Sciatic nerve (tissue), 2 donors: ENCODE measurements at regions not wholly inside any gene's neighbourhood (a gene's known extent, or its start where the extent isn't known, plus 50 kb on each side); places are given as distances from the start of the nearest gene placed in this dataset.

Source experiments
- ATAC-seq: fragments of 200-7000 bp; cut with Tn5 transposase; one replicate; pipeline ENCODE4 v1.9.1; 2020; ENCODE audit warnings: mild to moderate bottlenecking, moderate library complexity
- DNase-seq: peaks from one replicate; pipeline ENCODE4 v3.0.0-alpha.2; 2020; ENCODE audit warnings: low spot score
- intact Hi-C: fragments of 100-400 bp; cut with DNase I; formaldehyde crosslinking; loops from one replicate; pipeline ENCODE4 v1.14.2; 2022
- donor health status: DM: no; HTN: no; CAD: no.
- donor health status: DM: no; HTN: no; CAD: no.

GRCh38 chr16:56140645-56141044 is 50.6 kb upstream of the GNAO1 start:
- DNase-seq (no peak), ATAC-seq (no peak)
- intact Hi-C loops = no loop called here

- ATAC-seq = no peak
- intact Hi-C loops = no loop called here
- DNase-seq = no peak
Observed at GRCh38 chr16:56137269-56137668, 54.0 kb upstream of the GNAO1 start.

DNA sequence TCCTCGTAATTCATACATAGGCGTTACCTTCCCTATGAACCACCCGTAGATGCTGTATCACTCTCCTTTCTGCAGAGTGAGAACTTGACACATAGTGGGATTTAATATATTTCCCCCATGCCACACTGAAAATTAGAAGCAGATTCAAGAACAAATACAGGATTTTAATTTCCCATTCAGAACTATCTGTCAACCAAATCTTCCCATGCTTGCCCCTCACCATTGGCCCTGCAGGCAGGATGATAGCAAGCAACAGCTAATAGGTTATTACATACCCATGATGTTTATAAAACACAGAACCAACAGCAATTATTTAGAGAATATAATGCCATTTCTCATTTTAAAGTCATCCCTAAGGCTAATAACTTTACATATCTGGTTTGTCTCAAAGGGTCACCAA is 55.0 kb upstream of the GNAO1 start:
- no peak for DNase-seq
- no peak for ATAC-seq

GRCh38 chr16:56134790-56135189 is 56.5 kb upstream of the GNAO1 start:
- intact Hi-C loops = no loop called here
- ATAC-seq = no peak
- DNase-seq = no peak

More for the DNA sequence above, 55.0 kb upstream of the GNAO1 start:
- intact Hi-C loops = no loop called here

DNA sequence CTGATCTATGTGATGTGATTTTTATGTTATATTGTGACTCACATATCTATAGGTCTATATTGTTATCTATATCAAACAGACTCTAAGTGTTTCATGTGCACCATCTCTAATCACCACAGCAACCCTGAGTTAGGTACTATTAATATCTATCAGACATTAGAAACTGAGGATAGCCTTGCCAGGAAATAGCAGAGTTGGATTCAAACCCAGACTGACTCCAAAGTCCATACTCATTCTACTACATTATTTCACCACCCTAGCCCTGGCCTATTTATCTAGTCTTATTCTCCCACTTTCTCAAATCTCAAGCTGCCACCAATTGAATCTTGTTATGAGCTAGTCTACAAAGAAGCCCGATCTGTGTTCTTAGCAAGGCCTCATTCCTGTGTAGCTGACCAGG is 65.4 kb upstream of the GNAO1 start:
- intact Hi-C loops = no loop called here
- no peak for ATAC-seq
- DNase-seq = no peak

DNA sequence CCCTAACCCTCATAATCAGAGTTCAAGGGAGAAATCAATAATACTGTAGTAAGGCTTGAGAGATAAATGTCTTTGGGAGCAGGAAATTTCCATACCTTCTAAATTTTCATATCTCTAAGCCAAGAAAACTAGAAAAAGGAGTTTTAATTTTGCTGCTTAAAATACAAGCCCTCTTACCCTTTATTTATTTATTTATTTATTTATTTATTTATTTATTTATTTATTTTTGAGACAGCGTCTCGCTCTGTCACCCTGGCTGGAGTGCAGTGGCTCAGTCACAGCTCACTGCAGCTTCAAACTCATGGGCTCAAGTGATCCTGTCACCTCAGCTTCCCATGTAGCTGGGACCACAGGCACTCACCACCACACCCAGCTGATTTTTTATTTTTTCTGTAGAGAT is 69.0 kb upstream of the GNAO1 start:
- intact Hi-C loops = no loop called here

GRCh38 chr16:56121156-56121500 is 70.2 kb upstream of the GNAO1 start:
- DNase-seq (no peak), ATAC-seq (no peak)
- intact Hi-C loops = no loop called here

More for the DNA sequence above, 69.0 kb upstream of the GNAO1 start:
- ATAC-seq = no peak
- DNase-seq = no peak

- intact Hi-C loops = no loop called here
- ATAC-seq = no peak
- DNase-seq = no peak
Observed at GRCh38 chr16:56120447-56121155, 70.7 kb upstream of the GNAO1 start.

GRCh38 chr16:56119133-56119532 is 72.2 kb upstream of the GNAO1 start:
- no peak for DNase-seq
- ATAC-seq = no peak

GRCh38 chr16:56116577-56116964 is 74.7 kb upstream of the GNAO1 start:
- intact Hi-C loops = no loop called here
- no peak for DNase-seq

More at GRCh38 chr16:56119133-56119532, 72.2 kb upstream of the GNAO1 start:
- intact Hi-C loops = no loop called here

GRCh38 chr16:56115817-56116576 is 75.3 kb upstream of the GNAO1 start:
- intact Hi-C loops = no loop called here
- ATAC-seq (no peak), DNase-seq (no peak)

More at GRCh38 chr16:56116577-56116964, 74.7 kb upstream of the GNAO1 start:
- no peak for ATAC-seq

DNA sequence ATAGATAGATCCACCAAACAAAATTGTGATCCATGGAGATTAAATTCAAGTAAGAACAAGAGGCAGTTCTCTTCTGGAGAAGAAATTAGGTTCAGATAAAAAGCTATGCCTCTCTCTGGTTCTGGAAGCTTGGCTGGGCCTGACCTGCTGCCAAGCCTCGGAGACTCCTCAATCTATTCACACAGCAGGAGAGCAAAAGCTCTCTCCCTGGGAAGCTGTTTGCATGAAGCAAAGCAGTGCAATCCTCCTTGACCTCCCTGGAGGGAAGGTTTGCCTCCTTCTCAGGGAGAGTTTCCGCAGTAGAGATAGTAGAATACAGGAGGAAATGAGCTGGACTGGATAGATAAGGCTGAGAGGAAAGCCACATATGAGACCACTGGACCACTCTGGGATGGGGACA is 78.1 kb upstream of the GNAO1 start:
- DNase-seq = no peak
- peak; percentile 45 for ATAC-seq
- intact Hi-C loops = no loop called here

- ATAC-seq = no peak
- no peak for DNase-seq
- intact Hi-C loops = no loop called here
Observed at GRCh38 chr16:56111100-56111499, 80.2 kb upstream of the GNAO1 start.

- ATAC-seq (no peak), DNase-seq (no peak)
- intact Hi-C loops = no loop called here
Observed at GRCh38 chr16:56109994-56110393, 81.3 kb upstream of the GNAO1 start.

GRCh38 chr16:56109205-56109604 is 82.1 kb upstream of the GNAO1 start:
- ATAC-seq (no peak), DNase-seq (no peak)
- intact Hi-C loops = no loop called here

- intact Hi-C loops = no loop called here
- ATAC-seq = no peak
Observed at GRCh38 chr16:56108724-56109123, 82.6 kb upstream of the GNAO1 start.

DNA sequence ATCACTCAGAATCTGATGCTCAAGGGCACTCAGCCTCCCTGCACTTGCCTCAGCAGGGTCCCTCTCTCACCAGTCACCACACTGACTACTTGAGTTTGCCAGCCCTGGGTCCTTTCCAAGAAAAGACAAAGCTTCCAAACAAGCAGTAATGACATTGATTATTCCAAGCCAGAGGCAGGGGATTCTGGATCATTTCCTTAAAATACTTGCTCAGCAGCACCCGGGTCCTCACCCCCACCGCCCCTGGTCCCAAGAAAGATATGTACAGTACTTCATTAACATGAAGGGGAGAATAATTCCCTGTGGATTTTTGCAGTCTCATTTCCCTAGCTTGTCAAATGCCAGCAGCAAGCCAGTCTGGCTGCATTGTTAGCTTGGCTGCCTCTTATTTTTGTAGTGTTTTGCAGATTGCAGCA is 83.2 kb upstream of the GNAO1 start:
- DNase-seq (no peak), ATAC-seq (no peak)
- intact Hi-C loops = no loop called here

More at GRCh38 chr16:56108724-56109123, 82.6 kb upstream of the GNAO1 start:
- no peak for DNase-seq

DNA sequence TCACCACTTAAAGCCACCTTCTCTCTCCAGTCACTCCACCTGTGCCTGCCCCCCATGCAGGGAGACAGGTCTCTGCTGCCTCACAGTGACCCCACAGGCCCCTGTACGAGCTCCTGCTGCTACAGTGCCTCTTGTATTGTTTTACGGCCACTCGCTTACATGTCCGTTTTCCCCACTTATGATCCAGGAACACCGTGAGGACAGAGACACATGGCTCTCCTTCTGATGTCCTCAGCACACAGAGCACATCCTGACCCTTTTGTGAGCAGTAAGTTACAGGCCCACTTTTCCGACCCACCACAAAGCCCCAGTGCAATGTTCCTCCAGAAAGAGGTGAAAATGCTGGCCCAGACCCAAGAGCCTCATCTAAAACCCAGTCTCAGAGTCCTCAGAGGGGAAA is 84.8 kb upstream of the GNAO1 start:
- DNase-seq = no peak

DNA sequence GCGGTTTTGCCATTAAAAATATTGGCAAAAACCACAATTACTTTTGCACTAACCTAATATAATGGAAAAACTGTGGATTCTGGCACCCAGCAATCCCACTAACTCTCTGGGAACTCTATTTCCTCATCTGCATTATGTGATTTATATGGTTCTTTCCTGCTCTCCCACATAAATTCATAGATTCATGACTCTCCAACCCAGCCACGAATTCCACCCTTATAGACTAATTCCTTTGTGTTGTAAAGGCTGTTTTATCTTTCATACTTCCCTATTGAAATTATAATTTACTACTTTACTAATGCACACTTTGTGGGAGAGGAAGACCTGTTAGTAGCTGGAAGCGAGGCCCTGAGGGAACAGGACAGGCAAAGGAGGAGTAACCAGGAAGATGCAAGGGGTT is 88.4 kb upstream of the GNAO1 start:
- no peak for ATAC-seq
- DNase-seq = no peak
- intact Hi-C loops = no loop called here

More for the DNA sequence above, 84.8 kb upstream of the GNAO1 start:
- ATAC-seq = no peak
- intact Hi-C loops = no loop called here

- intact Hi-C loops = no loop called here
- DNase-seq = no peak
Observed at GRCh38 chr16:56102183-56102686, 89.1 kb upstream of the GNAO1 start.

More at GRCh38 chr16:56102183-56102686, 89.1 kb upstream of the GNAO1 start:
- ATAC-seq = peak; percentile 78
